GM19238 (cell line): ENCODE measurements at regions not wholly inside any gene's neighbourhood (a gene's known extent, or its start where the extent isn't known, plus 50 kb on each side); places are given as distances from the start of the nearest gene placed in this dataset.

Experiments used
- DNase-seq: peaks from one replicate; pipeline ENCODE4 v3.0.0; 2011; ENCODE audit warnings: low spot score; ENCODE audit not compliant: insufficient read length

DNA sequence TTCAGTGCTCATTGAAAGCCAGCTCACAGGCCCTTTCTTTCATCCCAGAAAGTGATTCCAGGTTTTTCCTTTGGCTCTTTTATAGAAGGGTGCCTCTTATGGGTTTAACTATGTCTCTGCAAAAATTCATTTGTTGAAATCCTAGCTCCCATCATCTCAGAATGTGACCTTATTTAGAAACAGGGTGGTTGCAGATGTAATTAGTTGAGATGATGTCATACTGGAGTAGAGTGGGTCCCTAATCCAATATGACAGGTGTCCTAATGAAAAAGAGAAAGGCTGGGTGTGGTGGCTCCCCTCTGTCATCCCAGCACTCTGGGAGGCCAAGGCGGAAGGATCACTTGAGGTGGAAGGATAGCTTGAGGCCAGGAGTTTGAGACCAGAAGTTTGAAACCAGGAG is 64.2 kb upstream of the FAM20A start:
- no peak for DNase-seq

DNA sequence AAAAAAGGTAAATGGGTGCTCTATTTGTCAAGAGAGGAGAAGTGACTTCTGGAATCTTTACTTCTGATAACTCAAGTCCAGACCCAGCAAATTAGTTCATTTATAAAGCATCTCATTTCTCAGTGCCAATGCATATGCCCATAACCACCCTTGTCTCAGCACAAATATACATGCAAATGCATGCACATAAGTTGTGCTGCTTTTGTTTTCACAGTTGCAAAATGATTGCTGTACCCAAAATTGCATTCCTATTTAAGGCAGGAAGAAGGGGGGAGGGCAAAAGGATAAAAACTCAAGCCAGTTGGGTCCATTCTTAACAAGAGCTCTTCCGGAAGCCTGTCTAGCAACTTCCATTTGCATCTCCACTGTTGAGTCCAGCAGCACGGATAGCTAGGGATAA is 61.3 kb upstream of the FAM20A start:
- DNase-seq: no peak

DNA sequence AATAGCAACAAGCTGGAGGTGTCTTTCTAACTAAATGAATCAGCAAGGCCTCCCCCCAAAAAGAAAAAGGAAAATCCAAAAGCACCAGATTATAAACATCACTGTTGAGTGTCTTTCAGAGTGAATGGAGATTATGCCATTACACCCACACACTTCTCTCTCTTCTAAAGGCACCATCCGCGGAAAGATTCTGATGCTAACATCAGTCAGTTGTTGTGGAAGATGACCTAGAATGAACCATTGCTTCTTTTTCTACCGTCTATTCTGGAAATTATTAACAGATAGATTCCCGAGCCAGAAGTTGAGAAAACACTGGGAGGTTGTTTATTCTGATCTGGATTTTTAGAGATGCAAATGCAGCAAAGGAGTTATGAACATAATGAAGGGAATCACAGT is 60.9 kb upstream of the FAM20A start:
- DNase-seq: no peak

DNA sequence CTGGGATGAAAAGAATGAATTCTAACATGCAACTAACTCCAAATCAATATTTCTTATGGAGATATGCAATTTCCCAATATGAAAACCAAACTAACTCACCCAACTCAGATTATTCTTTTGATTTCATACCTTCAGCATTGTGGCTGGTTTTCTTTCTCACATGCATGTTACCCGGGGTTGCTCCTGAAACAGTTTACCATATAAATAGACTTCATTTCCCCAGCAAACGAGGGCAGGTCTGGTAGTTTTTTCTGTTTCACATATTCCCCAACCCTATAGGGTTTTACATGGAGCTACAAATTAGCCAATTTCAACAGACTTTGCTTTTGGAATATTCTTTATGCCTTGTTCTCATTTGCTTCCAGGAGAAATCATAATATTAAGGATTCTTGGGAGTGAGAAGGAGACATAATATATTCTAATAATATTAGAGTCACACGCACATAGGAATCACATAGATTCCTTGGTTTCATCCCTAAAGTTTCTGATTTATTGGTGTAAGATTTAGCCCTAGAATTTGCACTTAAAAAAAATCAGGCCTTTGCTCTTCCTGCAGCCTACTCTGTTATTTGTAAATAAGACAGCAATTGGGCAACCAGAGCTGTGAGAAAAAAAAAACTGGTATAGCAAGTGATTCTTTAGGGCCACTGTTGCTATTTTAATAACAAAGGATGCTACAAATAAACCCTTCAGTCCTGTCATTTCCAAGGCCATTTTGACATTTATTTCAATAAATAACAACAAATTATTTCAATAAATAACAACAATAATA is 60.3 kb upstream of the FAM20A start:
- DNase-seq: no peak

DNA sequence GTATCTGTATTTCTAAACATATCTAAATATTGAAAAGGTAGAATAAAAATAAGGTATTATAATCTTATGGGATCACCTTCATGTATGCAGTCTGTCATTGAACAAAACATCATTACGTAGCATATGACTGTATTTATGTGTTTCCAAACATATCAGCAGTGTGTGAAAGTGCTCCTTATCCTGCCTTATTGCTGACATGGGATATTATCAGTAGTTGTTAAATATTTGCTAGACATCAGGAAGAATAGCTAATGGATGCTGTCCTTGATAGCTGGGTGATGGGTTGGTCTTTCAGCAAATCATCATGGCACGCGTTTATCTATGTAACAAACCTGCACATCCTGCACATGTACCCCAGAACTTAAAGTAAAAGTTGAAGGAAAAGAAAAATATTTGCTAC is 59.1 kb upstream of the FAM20A start:
- DNase-seq: no peak

DNA sequence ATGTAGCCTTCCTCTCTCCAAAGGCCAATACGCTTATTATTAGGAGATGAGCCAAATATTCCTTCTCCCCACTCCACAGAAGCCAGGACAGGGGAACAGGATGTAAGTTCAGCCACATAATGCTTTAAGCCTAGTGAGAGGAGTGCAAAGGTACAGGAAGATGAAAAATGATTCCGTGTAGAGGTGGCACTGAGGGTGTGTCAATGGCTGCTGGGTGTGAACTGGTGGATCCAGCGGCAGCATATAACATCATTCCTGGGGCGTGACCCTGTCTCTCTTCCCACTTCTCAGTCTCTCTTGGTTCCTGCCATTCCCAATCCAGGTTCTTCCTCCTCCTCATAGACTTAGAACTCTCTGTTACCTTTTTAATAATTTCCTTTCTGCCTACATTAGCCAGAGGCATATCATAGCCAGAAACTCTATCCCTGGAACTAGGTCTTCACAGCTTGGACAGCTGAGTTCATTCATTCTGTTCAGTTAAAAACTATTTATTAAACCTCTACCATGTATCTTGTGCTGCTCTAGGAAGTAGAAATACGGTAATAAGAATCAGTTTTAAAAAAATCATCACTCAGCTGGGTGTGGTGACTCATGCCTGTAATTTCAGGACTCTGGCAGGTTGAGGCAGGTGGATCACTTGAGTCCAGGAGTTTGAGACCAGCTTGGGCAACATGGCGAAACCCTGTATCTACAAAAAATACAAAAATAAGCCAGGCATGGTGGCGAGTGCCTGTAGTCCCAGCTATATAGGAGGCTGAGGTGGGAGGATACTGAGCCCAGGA is 58.0 kb upstream of the FAM20A start:
- no peak for DNase-seq

DNA sequence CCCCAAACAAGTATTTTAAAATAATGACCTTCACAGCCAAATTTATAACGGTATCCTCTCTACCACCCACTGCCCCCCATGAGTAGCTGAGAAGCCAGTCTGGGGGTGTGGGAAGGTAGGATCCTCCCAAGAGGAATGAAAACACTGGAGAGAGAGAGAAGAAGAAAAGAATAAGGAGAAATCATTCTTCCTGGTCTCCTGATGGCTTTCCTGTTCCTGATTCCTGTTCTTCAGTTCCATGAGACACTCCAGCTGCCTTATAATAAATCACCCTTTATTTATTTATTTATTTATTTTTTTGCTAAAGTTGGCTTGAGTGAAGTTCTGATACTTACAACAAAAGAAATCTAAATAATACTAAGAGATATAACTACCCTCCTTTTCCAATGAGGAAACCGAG is 56.4 kb upstream of the FAM20A start:
- DNase-seq: no peak

DNA sequence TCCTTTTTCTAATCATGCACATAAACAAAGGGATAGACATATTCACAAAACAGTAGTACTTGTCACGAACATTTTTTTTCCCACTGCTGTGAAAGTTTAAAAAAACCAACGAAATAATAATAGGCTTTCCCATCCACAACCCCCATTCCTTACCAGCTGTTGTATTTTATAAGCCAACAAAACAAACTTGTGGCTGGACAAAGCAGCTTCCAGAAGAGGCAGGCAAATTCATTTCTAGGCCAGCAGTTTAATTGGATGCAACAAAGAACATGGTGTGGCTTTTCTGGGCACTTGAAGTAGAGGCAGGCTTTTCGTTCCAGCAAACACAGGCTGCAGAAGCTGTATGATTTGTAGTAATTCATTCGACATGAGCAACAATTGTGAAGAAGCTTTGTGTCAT is 56.0 kb upstream of the FAM20A start:
- no peak for DNase-seq

DNA sequence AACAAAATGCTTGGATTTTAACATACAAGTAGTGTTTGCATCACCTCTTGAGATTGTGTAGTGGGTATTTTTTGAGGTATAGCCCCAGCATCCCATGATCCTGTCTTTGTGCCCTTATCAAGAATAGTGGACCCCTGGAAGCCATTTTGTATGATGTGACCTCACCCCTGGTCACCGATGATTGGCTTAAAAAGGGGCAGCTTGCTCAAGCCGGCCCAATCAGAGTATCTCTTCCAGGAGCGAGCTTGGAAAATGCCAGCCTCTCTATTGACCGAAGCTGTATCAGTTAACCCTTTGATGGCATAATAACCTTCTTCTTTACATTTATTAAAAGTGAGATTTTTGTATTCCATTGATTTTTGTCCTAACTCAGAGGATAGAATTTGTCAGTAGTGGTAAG is 55.5 kb upstream of the FAM20A start:
- DNase-seq: no peak
